Activated CD8-positive, alpha-beta memory T cell treated with anti-CD3 and anti-CD28 coated beads for 36 hours (primary cell): ENCODE measurements at regions not wholly inside any gene's neighbourhood (a gene's known extent, or its start where the extent isn't known, plus 50 kb on each side); places are given as distances from the start of the nearest gene placed in this dataset.

ENCODE experiments used
- CTCF ChIA-PET: fragments of 350-600 bp; sonication (Branson Sonifier 250); formaldehyde crosslinking; loops from one replicate; lab custom pipeline; 2021; ENCODE audit warnings: antibody characterized with exemption; lab: Charles Lee
- POLR2A ChIA-PET: fragments of 350-600 bp; sonication (Branson Sonifier 250); formaldehyde crosslinking; loops from one replicate; lab custom pipeline; 2021; ENCODE audit warnings: antibody characterized with exemption; lab: Charles Lee

DNA sequence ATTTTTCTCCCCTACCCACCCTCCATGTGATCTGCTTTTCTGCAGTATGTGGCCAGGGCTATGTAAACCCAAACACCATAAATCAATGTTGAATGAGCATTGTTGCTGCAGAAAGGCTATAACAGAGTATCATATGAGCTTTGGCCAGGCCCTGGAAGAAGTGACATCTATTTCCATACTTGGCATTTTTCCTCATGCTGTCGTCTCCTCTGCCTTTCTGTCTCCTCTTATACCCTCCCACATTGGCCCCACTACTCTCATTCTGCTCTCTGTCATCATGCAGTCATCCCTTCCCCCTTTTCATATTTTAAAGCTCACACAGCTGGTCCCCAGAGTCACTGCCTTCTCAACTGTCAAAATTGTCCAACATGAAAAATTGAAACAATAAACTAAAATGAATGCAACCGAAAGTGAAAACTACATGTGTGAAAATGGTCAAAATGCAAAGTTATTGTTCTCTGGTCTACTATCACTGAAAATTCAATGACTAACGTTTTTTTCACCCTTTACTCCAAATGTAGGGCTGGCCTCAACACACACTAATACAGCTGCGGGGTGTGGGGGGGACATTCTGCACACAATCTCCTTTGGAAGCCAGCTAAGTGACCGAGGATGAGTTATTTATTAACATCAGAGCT is 290.7 kb upstream of the TMPO start:
- CTCF ChIA-PET, result no interaction called here
- POLR2A ChIA-PET, result no interaction called here

DNA sequence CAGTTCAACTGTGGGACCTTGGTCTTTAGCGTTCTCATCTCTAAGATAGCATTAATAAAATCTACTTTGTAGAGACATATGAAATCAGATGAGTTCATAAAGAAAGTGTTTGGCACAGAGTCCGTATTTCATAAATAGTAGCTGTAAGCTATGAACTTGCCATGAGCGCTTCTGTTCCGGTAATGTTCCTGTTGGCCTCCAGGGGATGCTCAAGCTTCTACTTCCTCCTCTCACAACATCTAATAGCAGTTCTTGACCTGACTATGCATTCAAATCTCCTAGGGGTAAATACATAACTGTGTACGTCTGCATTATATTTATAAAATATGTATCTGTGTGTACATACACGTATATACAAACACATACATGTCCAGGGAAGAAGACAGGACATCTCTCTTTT is 288.2 kb upstream of the TMPO start:
- ChIA-PET CTCF (interaction anchor here (0.6 kb wide), 1 partner anchor 210 kb away, joined by 3 read pairs; no protein-coding TSS in a partner anchor), POLR2A (no interaction called here)

DNA sequence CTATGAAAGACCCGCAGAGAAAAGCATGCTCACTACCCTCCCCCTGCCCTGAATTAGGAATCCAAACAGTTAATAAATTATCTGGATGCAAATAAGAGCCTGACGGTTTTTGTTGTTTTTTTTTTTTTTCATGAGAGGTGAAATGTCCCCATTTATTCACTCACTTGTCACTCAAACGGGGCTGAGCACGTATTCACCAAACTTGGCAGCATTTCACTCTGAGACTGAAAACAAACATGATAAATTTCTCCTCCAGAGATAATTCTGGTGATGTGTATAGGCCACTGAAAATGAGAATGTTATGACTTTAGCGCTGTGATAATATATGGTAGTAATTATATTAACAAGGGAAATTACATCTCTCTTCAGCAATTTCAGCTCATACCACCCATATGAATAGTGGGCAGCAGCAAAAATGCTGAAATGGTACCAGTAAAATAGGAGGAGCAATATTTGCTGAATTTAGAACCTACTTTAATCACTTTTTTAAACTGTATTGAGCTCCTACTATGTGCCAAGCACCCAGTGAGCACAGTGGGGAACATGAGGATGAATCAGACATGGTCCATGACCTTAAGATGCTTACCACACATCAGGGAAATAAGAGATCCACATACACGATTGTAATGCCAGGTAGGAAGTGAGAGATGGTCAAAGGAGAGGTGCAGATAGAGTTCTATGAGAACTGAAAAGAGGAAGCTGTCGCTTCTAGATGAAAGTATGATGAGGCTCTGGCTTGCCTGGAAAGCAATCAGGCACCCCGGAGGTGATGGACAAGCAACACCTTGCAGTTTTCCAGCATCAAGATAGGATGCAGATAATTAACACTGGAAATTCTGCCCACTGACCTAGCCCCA is 286.5 kb upstream of the TMPO start:
- ChIA-PET POLR2A (no interaction called here), CTCF (interaction anchor here (0.7 kb wide), 1 partner anchor 831 kb away, joined by 3 read pairs; no protein-coding TSS in a partner anchor)

DNA sequence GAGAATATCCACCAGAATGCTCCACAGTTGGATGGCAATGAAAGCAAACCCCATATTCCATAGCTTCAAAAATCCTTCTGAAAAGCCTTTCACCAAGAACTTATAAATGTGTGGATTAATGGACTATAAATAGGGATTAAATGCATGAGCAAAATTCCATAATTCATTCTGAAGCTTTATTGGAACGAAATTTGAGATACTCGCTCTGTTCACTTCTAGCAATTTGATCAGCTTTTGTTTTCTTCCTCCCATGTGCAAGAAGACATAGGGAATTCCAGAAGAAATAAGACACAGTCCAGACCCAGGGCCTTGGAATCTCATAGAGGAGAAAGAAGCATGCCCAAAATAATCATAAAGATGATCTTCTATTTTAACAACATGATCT is 285.9 kb upstream of the TMPO start:
- ChIA-PET POLR2A (no interaction called here), CTCF (no interaction called here)

DNA sequence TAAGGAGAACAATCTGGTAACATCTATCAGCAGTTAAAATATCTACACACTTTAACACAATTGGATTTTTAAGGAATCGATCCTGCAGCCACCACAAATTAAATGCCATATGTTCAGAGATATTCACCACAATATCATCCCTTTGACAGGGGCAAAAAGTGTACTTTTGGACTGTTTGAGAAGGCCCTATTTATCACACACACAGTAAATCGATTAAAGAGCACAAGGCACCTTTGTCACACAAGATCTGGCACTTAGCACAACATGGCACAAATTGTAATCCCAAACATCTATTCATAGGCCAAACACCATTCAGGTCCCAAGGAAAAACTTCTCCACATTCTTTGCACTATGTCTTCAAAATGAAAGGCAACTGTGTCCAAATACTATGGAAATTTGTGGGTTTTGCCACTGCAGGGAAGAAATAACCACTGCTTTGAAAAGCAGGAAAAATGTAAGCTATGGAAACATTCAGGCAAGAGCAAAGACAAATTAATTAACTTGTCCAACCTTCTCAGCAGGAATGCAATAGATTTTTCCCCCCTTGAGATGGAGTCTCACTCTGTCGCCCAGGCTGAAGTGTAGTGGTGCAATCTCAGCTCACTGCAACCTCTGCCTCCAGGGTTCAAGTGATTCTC is 282.5 kb upstream of the TMPO start:
- CTCF ChIA-PET, result no interaction called here

DNA sequence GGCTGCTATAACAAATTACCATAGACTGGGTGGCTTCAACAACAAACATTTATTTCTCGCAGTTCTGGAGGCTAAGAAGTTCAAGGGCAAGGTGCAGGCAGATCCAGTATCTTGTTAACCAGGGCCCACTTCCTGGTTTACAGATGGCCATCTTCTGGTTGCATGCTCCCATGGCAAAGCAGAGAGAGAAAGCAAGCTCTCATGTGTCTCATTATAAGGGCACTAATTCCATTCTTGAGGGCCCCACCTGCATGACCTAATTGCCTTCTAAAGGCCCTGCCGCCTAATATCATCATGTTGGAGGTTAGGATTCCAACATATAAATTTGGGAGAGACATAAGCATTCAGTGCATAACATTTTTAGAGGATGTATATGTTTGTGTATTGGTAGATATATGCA is 280.1 kb upstream of the TMPO start:
- ChIA-PET POLR2A (no interaction called here), CTCF (no interaction called here)

More for the DNA sequence above, 282.5 kb upstream of the TMPO start:
- POLR2A ChIA-PET, result no interaction called here

DNA sequence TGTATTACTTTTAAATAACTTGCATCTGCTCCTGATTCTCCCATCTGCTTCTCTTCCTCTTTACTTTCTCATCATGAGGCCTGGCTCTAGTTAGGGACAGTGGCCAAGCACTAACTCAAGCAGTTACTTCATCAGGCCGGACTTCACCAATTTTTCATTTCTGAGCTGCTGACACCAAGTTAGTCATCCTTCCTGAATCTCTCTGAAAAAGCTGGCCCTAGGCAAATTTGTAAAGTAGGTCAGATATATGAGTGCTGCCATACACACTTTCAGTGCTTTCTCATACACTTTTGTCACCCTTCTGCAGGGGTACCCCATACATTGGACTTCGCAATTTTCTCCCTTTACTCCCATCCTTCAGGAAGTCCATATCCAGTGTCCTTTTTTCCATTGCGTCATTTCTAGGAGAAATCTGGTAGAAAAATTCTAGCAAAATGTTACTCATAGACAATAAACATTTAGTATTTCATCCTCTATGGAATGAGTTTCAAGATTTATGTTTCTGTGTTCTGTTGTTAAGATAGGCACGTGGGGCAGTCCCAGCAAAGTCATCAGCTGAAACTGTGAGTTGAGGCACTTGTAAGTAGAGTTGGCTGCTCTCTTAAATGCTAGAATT is 276.8 kb upstream of the TMPO start:
- POLR2A ChIA-PET, result no interaction called here

DNA sequence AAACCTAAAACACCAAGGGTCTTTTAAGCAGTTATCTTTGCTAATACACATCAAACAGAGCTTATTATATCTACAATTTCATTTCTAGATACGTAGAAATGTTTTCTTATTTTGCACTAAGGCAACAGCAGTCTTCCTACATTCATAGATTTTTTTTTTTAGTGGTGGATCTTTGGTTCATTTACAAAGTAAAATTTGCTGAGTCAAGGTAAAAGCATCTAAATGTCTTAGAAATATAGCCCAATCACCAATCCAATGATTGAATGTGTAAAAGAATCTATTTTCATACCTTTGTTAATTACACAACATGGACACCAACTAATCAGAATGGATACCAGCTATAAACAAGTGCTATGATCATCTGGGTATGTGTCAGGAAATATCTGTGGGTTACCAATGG is 272.2 kb upstream of the TMPO start:
- POLR2A ChIA-PET, result no interaction called here

More for the DNA sequence above, 276.8 kb upstream of the TMPO start:
- CTCF ChIA-PET, result no interaction called here

DNA sequence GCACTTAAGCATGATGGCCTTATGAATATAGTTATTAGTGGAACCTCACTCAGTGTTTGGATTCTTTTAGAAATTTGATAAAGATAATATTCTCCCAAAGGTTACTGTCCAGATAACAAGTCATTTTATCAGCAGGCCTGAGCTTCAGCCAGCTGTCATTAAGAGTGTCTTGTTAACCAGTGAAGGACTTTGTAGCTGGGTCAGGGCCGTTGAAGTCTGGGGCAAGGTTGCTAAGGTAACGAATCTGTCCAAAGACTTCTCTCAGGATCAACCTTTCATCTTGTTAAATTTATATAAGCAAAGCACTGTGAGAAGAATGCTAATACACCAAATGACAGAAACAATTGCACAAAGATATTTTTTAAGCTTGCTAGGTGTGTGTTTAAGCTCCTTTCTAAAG is 271.3 kb upstream of the TMPO start:
- POLR2A ChIA-PET, result no interaction called here
- CTCF ChIA-PET, result no interaction called here

More for the DNA sequence above, 272.2 kb upstream of the TMPO start:
- CTCF ChIA-PET, result no interaction called here

DNA sequence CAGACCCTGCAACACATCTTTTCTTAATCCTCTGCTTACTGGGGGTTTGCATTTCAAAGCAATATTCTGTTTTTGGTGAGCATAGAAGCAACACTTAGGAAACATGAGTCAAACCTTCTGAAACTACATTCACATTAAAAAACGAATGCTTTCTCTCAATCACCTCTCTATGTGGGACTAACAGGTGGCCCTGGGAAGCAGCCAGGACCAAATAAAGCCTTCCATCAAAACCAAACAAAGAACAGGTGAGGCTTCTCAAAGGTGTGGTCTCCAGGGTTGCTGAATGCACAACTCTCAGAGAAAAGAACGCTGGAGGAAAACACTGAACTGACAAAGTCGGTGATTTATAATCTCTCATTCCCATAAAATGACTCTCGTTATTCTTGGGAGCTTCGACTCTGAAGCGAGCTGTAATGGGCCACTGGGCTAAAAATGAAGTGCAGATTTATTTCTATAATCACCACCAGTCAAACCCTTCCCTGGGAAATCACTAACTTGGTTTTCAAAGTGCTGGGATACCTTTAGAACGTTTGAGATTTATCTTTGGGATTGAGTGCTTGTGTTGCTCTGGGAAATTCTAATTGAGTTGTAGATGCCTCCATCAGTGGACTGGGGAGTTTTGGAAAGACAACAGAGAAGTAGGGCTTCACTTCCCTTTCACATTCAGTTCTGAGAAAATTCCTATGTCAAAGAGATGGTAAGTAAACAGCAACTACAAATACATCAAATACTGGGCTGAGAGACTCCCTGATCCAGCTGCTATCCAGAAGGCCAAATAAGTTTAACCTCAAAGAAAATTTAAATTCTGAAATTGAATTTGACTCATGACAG is 262.0 kb upstream of the TMPO start:
- CTCF ChIA-PET, result no interaction called here
- POLR2A ChIA-PET, result no interaction called here

DNA sequence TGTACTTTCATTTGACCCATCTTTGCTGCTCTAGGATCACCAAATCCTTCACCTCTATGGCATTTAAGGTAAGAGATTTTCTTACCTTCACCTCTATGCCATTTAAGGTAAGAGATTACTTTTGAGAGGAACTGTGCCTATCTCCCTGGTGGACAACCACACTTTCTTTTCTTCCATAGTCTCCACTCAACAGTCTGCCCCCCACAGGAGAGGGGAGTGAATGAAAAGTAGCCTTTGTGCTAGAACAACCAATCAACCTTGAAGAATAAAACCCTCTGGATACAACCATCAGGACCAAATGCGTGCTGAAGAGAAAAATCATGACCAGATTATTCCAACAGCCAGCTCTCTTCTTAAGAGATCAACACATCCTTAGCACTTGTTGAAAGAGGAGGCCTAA is 258.6 kb upstream of the TMPO start:
- ChIA-PET POLR2A (no interaction called here), CTCF (no interaction called here)

DNA sequence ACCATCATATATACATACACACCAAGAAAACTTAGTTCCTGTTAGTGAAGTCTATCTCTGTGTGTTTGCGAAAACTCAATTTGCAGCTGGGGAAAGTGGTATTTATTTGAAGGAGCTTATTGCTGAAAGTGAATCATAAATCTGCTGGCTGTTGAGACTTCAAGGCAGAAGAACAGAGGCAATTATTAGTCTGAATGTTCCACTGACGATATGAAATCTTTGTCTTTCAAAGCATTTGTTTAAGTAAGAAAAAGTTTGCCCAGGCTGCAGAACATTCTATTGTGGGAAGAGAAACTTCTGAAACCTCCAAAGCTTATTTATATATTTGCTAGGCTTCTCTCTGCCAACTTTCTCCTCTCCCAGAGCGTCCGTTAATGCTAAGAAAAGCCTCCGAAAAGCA is 255.7 kb upstream of the TMPO start:
- POLR2A ChIA-PET, result no interaction called here
- CTCF ChIA-PET, result no interaction called here

DNA sequence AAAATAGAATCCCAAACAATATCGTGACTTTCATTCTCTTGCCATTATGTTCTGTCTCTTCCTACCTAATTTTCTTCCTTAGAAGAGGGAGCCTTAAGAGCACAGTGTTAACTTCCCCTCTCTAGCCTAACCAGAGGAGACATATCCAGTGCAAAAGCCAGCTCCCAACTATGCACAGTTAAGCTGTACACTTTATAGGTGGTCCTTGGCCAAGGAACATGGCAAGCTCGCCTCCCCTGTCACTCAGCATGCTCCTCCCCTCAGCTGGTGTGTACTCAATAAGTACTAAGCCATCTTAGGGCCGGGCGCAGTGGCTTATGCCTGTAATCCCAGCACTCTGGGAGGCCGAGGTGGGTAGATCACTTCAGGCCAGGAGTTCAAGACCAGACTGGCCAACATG is 255.1 kb upstream of the TMPO start:
- ChIA-PET CTCF (no interaction called here), POLR2A (no interaction called here)

DNA sequence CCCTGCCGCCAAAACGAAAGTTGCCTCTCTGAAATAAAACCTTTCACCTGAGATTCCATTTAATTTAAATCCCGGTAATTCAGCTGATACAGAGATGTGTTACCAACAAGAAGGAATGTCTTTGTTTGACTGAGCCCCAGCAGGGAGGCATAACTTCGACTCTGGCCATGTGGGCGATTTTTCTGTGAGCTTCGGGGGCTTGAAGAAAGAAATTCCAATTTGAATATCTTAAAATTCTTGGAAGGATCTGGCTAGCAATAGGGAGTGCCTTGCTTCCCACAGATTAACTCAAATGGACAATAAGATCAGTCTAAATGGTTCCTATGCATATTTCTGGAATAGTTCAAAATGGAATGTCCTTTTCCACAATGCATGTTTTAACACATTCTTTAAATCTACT is 252.5 kb upstream of the TMPO start:
- CTCF ChIA-PET, result no interaction called here
- POLR2A ChIA-PET, result no interaction called here

DNA sequence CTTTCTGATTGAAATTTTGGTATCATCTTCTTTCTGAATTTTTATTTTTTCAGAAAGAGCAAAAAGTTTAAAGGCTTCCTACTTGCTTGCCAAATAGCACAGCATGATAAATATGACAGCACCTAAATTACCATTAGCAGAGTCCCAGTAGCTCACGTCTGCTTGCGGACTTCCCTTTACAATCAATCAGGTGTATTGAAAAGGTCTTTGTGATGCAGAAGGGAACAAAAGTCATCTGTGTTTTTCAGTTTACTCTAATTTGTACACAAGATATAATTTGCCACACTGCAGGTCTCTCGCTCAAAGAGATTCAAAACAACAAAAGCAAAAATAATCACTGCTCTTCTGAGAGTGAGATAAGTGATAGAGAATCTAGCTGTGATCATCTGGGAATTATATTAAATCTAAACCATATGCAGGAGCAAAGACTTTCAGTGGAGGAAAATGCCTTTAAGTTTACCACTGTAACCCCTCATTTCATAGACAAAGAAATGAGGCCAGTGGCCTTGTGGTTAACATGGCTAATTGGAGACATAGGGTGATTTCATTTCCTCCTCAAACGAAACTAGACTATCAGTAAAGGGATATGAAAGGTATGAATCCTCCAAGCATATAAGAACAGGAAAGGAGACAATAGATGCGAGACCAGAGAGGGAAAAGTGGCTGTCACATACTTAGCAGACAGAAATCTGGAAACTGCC is 240.8 kb upstream of the TMPO start:
- ChIA-PET CTCF (no interaction called here), POLR2A (no interaction called here)

DNA sequence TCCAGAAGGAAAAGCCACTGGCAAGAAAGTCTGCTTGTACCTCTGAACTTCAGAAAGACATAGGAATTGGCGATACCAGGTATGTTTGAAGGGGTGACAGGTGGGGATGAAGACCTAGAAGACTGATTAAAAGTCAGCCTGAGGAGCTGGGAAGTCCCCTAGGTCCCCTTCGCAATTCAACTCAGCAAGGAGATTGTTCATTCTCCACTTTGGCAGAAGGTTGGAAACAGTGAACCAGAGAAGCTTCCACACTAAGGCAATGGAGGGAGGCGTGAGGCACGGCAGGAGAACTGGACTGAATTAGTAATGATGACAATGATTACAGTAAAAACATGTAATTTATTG is 240.3 kb upstream of the TMPO start:
- POLR2A ChIA-PET, result no interaction called here
- CTCF ChIA-PET, result no interaction called here

DNA sequence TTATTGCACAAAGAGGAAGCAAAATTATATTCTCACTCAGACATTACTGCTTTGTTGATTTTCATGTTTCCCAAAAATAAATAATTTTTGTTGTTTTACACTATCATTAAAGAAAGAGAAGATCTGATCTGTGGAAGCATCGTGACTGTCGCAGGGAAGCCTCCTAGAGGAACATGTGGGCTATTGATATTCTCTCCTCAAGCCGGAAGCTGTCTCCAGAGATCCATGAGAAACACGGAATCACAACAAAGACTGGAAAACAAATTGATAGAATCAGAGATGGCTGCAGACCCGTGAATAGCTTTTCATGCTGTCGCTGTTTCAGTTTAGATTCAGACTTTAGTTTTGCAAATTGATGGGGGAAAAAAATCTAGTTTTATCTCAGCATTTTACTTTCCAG is 235.2 kb upstream of the TMPO start:
- ChIA-PET CTCF (no interaction called here), POLR2A (no interaction called here)

DNA sequence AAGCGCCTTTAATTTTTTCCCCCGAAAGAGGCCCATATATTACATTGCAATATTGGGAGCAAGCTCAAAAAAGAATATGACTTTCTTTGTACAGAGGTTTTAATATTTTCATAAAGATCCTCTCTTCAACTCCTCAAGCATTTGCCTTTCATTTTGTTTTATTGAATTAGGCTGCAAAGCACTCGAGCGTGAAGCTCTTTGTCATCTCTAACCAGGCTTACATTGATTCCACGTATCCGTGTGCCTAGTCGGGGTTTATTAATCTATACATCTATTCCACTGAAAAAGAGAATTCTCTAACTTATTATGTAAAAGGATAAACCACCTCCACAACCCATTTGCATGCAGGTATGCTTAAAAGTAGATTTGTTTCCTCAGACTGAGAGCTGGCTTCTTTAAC is 234.8 kb upstream of the TMPO start:
- ChIA-PET POLR2A (interaction anchor here (0.7 kb wide), 1 partner anchor 101 kb away, joined by 4 read pairs; no protein-coding TSS in a partner anchor), CTCF (interaction anchor here (1.0 kb wide), 1 partner anchor 17 kb away, joined by 3 read pairs; no protein-coding TSS in a partner anchor)

DNA sequence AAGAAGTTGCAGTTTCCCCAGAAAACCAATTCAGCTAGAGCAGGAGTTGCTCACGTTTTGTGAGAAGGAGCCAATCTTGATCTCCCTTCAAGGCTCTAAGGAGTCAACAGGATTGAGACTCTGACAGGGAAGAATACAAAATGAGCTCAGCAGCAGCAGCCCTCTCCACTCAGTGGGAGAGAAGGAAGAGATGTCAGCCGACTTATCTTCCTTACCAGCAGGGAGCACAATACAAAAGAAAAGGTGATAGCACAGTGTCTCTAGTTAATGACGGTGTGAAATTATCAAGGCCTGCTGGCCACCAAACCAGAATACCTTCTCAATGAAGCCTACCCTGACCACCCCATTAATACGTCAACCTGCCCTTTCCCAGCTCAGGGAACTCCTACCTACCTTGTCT is 223.6 kb upstream of the TMPO start:
- ChIA-PET POLR2A (no interaction called here), CTCF (no interaction called here)
